HG02973 (cell line): ENCODE measurements at regions not wholly inside any gene's neighbourhood (a gene's known extent, or its start where the extent isn't known, plus 50 kb on each side); places are given as distances from the start of the nearest gene placed in this dataset.

Experiments
- ATAC-seq: cut with Tn5 transposase; IDR thresholded peaks from one replicate; pipeline ENCODE4 v1.9.1; 2021; ENCODE audit warnings: moderate library complexity; ENCODE audit not compliant: unreplicated experiment

DNA sequence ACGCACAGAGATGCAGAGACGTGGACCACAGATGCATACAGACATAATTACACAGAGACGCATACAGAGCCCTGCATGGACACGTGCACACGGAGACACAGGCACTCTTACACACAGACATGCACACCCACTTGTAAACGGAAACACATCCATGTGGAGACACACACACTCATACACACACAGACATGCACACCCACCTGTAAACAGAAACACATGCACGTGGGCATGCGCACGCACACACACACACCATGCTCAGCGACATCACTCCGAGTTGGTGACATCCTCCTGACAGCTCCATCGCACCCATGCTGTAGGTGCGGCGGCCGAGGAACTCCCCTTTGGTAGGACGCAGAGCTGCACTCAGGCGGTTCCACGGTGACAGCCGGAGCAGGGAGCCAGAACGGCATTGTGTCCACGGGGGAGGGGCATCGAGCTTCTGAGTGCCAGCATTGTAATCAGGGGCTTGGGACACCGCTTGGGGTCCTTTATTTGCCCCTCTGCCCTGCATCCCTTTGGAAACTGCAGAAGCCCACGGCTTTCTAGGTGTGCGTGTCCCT lies 233.5 kb downstream of the RBFOX3 start:
- no peak for ATAC-seq

DNA sequence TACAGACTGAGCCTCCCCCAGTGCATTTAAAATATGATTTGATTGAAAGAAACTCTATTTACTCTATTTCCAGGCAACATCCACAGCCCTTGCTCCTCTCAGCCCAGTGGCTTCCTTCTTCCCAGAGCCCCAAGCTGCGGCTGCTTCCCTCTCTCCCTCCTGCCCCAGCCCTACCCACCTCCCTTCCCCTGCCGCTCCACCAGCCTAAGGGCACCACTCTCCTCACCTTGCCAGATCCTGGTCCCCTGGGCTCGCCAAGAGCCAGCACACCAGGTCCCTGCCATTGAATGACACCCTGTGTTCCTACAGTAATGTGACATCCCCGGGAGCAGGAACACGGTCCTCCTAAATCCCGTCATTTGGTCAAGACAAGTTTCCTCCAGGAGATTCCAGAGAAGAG lies 236.0 kb downstream of the RBFOX3 start:
- no peak for ATAC-seq

DNA sequence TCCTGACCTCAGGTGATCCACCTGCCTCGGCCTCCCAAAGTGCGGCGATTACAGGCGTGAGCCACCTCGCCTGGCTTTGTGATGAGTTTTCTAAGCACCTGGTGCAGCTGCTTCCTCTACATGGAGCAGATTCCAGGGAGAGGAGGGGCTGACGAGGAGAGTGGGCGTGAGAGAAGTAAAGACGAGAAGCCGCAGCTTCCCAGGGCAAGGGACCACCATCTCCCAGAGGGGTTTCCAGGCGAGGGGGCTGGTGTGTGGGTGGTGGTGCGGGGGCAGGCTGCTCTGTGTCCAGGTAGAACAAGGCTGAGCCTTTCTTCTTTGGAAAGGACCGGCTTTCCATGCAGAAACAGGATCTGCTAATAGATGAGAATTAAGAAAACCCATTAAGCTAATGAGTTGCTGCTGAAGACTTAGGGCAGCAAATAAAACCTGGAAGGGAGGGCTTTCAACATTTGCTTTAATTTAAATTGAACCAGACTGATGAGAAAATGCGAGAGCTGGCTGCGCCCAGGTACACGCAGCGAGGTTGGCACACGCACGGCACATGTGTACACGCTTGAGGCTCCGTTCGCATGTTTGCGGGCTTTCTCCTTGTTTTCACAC lies 236.7 kb downstream of the RBFOX3 start:
- no peak for ATAC-seq

DNA sequence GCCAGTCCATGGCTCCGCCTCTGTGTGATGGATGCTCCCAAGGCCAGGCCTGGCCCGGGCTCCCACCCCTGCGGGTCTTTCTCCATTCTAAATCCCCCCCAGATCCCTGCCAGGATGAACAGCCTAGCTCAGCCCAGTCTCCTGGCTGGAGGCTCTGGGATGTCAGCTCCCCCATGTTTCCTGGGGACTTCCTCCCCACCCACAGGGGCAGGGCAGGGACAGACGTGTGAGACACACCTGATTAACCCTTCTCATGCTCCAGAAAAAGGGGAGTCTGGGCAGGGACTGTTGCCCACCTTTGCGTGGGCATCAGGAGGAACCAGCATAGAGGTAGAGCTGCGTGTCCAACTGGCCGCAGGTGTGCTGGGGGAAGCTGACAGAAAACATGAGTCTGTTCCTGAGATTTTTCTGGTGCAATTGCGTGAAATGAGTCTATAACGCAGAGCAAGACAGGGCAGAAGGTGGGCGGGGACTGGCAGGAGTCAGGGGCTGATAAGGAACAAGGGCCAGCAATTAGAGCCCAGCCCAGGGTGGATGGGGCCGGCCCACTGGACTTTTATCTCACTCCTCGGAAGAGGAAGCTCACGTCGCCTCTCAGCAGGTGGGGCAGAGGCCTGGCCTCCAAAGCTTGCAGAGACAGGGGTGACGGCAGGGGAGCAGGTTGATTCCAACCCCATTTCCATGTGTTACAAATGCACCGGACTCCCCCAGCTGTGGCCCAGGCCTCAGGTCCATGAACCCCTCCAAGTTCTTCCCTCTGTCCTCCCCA lies 238.2 kb downstream of the RBFOX3 start:
- no peak for ATAC-seq

DNA sequence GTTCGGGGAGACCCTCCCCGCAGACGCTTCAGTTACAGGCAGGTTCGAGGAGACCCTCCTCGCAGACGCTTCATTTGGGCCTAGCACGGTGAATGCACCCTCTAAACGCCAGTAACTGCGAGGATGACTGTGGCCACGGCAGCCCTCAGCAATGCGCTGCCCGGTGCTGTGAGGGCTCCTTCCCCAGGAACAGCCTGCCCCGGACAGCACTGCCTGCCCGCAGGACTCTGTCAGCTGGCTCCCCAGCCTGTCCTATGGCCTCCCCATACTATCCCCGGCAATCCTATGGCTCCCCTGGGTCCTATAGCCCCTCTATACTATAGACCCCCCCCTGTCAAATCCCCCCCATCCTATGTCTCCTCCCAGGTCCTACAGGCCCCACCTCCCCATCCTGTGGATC lies 238.9 kb downstream of the RBFOX3 start:
- ATAC-seq, result no peak

DNA sequence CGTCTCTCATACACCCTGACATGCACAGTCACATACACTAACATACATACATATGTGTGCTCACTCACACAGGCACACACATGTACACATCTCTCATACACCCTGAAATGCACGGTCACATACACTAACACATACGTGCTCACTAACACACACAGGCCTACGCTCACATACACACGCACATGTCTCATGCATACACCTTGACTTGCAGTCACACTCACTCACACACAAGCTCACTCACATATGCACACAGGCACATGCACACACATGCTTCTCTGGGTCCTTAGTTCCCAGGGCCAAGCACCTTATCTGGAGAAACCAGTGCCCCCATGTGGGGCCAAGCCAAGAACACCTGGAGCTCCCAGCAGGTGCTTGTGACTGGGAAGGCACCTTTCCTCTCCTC lies 240.3 kb downstream of the RBFOX3 start:
- ATAC-seq, result no peak

DNA sequence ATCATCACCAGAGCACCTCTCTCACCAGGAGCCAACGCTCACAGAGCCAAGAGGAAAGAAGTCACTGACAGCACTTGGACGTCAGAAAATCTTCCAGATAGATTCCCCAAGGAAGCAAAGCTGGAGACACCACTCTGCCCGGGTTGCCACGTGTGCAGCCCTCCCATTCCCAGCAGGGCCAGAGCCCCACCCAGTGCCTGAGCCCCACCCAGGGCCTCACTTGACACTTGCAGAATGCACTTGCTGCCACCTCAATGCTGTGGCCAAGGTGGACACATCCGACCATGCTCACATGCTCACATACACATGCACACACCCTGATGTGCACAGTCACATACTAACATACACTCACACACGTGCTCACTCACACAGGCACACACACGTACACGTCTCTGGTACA lies 240.7 kb downstream of the RBFOX3 start:
- ATAC-seq, result no peak

DNA sequence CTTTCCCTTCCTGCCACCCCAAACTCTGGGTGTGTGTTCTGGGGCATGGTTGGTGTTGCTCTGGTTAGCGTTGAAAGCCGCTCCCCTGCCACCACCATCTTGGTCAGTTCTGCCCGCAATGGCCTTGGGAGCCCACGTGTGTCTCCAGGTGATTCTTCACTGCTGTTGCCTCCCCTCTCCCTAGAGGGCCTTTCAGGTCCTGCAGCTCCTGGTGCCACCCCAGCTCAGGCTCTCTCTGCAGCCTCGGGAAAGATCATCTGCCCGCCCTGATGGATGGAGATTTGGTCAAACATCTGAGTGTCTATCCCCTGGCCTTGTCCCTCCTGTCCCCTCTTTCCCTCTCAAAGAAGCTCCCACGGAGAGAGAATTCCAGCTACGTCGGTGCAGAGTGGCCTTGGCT lies 241.3 kb downstream of the RBFOX3 start:
- no peak for ATAC-seq

- ATAC-seq, result no peak
Observed at GRCh38 chr17:79369001-79369400, 241.8 kb downstream of the RBFOX3 start.

- ATAC-seq, result no peak
Observed at GRCh38 chr17:79368521-79368920, 242.3 kb downstream of the RBFOX3 start.

GRCh38 chr17:79366988-79367571 lies 243.8 kb downstream of the RBFOX3 start:
- no peak for ATAC-seq

DNA sequence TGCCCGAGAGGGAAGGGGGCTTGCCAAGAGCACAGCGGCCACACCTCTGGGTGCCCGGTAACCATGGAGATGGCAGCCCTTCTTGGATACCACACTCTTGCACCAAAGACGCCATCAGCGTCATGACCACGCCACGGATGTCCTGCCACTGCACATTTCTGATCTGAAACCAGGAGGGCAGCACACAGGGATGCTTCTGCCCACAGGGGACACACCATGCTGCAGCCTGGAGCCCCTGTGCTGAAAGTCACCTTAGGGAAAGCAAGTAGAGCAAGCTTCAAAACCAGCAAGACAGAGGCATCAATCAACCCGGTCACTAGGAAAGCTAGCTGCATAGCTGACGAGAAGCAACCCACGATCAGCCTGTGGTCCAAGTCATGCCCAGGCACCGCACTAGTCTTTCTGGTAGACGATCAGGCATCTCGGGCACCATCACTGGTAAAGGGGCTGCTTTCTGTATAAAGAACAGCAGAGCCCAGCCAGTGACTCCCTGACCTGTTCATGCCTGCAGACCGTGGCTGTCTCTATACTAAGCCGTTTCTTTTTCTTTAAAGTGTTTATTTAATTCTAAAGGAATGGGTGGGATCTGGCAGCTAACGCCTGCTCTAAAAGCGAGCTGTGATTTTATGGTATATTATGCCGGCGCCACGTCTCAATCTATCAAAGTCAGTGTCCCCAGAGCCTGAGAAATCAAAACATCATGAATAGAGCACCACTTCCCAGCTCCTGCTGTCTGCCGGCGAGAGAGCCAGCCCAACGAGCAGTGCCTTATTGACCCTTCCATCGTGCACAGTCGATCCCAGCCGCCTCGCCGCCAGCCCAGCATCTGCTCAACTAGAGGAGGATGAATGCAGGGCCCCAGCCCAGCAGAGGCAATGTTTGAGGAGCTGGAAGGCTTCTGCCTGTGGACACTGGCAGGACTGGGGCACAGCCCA lies 244.7 kb downstream of the RBFOX3 start:
- ATAC-seq, result no peak

GRCh38 chr17:79365351-79365750 lies 245.5 kb downstream of the RBFOX3 start:
- ATAC-seq, result no peak

DNA sequence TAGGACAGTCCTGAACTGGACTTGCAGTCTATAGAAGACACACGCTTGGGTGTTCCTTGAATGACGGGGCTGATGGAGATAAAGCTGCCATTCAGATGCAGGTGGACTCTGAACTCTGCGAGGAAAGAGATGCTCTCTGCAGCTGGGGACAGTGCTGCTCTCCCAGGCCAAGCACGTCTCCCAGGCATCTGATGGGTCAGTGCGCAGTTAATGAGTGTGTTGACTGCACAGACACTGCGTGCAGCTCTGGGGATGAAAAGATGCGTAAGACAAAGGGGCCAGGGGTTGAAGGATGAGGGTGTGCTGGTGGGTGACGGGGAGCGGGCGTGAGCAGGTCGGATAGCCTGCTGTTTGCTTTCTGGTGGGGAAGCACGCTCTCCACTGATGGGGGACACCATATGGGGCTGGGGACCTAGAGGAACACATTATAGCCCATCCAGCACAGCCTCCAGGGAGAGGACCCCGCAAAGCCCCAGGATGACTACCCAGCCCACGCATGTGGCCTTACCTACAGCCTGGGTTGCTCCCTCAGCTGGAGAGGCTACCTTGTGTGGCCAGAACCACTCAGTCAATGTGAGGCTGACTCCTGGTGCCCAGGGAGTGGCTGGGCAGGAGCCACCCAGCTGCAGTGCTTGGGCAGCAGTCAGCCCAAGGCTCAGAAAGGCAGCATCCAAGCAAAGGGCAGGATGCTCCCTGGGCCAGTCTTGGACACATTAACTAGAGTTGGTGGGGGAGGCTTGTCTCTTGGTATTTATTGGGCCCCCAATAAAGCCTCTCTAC lies 246.3 kb downstream of the RBFOX3 start:
- no peak for ATAC-seq

DNA sequence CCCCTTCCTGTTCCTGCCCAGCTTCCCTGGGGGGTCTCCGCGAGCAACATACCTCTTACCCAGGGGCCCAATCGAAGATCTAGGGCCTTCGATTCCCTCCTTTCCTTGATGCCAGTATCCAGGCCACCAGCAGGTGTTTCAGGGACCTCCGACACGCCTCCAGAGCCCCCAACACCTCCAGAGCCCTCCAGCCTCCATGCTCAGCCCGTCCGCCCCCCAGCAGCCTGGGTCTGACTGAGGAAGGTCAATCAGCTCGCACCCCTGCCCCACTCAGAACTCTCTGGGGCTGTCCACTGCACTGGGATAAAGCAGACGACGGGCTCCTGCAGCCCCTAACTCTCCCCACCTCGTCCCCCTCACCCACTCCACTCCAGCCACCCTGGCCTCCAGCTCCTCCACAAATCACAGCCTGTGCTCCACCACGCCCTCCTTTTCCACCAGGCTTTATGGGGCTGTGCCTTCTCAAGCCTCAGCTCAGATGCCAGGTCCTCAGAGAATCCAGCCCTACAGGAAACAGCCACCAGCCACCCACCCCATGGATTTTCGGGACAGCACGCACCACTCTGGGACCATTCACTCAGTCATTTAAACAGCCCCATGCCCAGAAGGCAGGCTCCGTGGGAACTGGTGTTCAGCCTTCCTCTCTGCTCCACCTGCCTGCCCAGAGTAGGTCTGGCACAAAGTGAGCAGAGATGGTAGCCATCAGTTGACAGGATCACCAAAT lies 247.1 kb downstream of the RBFOX3 start:
- ATAC-seq, result no peak

DNA sequence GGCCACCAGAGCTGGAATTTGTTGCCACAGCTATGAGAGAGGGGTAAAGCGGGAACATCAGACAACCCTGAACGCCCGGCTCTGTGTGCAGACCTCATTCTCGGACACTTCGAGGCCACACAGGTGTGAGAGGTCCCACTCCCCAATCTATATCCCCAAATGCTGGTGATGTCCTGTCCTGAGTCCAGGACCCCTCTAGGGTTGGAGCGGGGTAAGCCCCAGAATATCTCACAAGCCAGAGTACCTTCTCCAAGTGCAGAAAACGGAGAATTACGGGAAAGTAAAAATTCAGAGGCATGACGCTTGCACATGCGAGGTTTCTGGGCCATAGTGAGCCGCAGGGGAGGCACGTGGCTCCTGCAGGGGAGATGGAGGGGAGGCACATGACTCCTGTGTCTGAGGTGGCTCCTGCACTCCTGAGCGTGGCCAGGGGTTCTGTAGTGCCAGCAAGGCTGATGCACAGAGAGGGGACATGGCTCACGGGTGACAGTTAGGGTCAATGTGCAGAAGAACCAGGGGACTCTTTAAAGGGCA lies 248.0 kb downstream of the RBFOX3 start:
- ATAC-seq, result no peak

GRCh38 chr17:79361873-79362771 lies 248.7 kb downstream of the RBFOX3 start:
- no peak for ATAC-seq

GRCh38 chr17:79361221-79361734 lies 249.6 kb downstream of the RBFOX3 start:
- ATAC-seq, result no peak
